HCT116 (cell line): ENCODE measurements at regions not wholly inside any gene's neighbourhood (a gene's known extent, or its start where the extent isn't known, plus 50 kb on each side); places are given as distances from the start of the nearest gene placed in this dataset.

Experiments used
- ATAC-seq: fragments of 200-7000 bp; cut with Tn5 transposase; 2 replicates; pipeline ENCODE4 v1.9.1; 2020; ENCODE audit warnings: mild to moderate bottlenecking, moderate library complexity
- BruUV-seq: library from RNA; stranded (reverse); fragments of 400-500 nt; replicated peaks from 2 replicates; lab custom pipeline; 2021; lab: Mats Ljungman, UMichigan
- CTCF ChIA-PET: fragments of 300-600 bp; sonication (Branson Sonifier 250); formaldehyde crosslinking; loops from one replicate; lab custom pipeline; 2021; ENCODE audit warnings: antibody characterized with exemption; lab: Charles Lee
- POLR2A ChIA-PET: fragments of 300-600, 350-600 bp; sonication (Branson Sonifier 250); formaldehyde crosslinking; loops from one replicate; lab custom pipeline; 2021; ENCODE audit warnings: antibody characterized with exemption; lab: Charles Lee
- RAD21 ChIA-PET, 2 experiments: fragments of 300-600 bp; sonication (Branson Sonifier 250); formaldehyde crosslinking; loops; one replicate each; lab custom pipeline; 2023; ENCODE audit warnings: low total read pairs in 2 of 2; ENCODE audit not compliant: uncharacterized antibody in 2 of 2, unreplicated experiment in 2 of 2, low non-redundant PET in 1 of 2; lab: Charles Lee
- DNase-seq: peaks from one replicate; pipeline ENCODE4 v3.0.0-alpha.2; 2010; ENCODE audit warnings: low read depth, low spot score
- H2AFZ ChIP-seq: fragments of 200-600 bp; shearing (Covaris generic), sonication (generic); 2 replicates; pipeline ENCODE4 v1.6.1; 2017; ENCODE audit warnings: low read depth, mixed run types, mixed read lengths, antibody characterized with exemption, low read length; ENCODE audit not compliant: poor library complexity, severe bottlenecking
- H3K27ac ChIP-seq: 2 replicates; pipeline ENCODE4 v1.5.1; 2012; ENCODE audit warnings: low read depth, low read length
- H3K27me3 ChIP-seq: fragments of 200-600 bp; sonication (generic); 2 replicates; pipeline ENCODE4 v1.6.1; 2016; ENCODE audit warnings: mixed run types, low read length, mixed read lengths; ENCODE audit not compliant: insufficient read depth
- H3K36me3 ChIP-seq, 2 experiments: fragments of 200-500 bp in 1 of 2; fragments of 200-600 bp in 1 of 2; sonication (Bioruptor generic) in 1 of 2; sonication (generic) in 1 of 2; 2 replicates each; pipeline versions ENCODE4 v1.5.1 to v1.6.1; 2014 to 2016; ENCODE audit warnings: low read length in 2 of 2, inconsistent platforms in 1 of 2, mixed read lengths in 1 of 2, mixed run types in 1 of 2; ENCODE audit not compliant: insufficient read depth in 2 of 2, control insufficient read depth in 1 of 2
- H3K4me1 ChIP-seq, 2 experiments: fragments of 200-600 bp in 1 of 2; sonication (generic) in 1 of 2; 2 replicates each; pipeline versions ENCODE4 v1.5.1 to v1.6.1; 2012 to 2017; ENCODE audit warnings: low read length in 2 of 2, inconsistent platforms in 1 of 2, mild to moderate bottlenecking in 1 of 2, mixed read lengths in 1 of 2, mixed run types in 1 of 2, moderate library complexity in 1 of 2; ENCODE audit not compliant: insufficient read depth in 2 of 2, control insufficient read depth in 1 of 2
- H3K4me2 ChIP-seq: fragments of 200-600 bp; sonication (generic); 2 replicates; pipeline ENCODE4 v1.6.1; 2017; ENCODE audit warnings: mixed run types, low read length, mixed read lengths
- H3K4me3 ChIP-seq, 2 experiments: fragments of 200-600 bp in 1 of 2; sonication (generic) in 1 of 2; replicated peaks in 1 of 2; 2 replicates each; pipeline ENCODE4 v1.5.1; 2011 to 2016; ENCODE audit warnings: low read length in 2 of 2, control low read depth in 1 of 2, low read depth in 1 of 2, mild to moderate bottlenecking in 1 of 2, mixed read lengths in 1 of 2, mixed run types in 1 of 2
- H3K79me2 ChIP-seq: fragments of 200-600 bp; sonication (generic); 2 replicates; pipeline ENCODE4 v1.6.1; 2017; ENCODE audit warnings: mild to moderate bottlenecking, mixed run types, low read length, moderate library complexity, mixed read lengths; ENCODE audit not compliant: insufficient read depth
- H3K9ac ChIP-seq: fragments of 200-600 bp; sonication (generic); 2 replicates; pipeline ENCODE4 v1.6.1; 2016; ENCODE audit warnings: low read length, mixed read lengths
- H3K9me2 ChIP-seq: fragments of 200-600 bp; sonication (generic), shearing (Covaris generic); 2 replicates; pipeline ENCODE4 v1.6.1; 2017; ENCODE audit warnings: mixed run types, mild to moderate bottlenecking, moderate library complexity; ENCODE audit not compliant: insufficient read depth
- H3K9me3 ChIP-seq, 2 experiments: fragments of 200-500 bp in 1 of 2; fragments of 200-600 bp in 1 of 2; sonication (Bioruptor generic) in 1 of 2; sonication (generic) in 1 of 2; 2 replicates each; pipeline ENCODE4 v1.6.1; 2014 to 2017; ENCODE audit warnings: low read length in 2 of 2, mixed read lengths in 2 of 2, inconsistent platforms in 1 of 2, low read depth in 1 of 2, mild to moderate bottlenecking in 1 of 2, mixed run types in 1 of 2, moderate library complexity in 1 of 2; ENCODE audit not compliant: control insufficient read depth in 1 of 2, insufficient read depth in 1 of 2
- H4K20me1 ChIP-seq: fragments of 200-600 bp; sonication (generic), shearing (Covaris generic); 2 replicates; pipeline ENCODE4 v1.6.1; 2017; ENCODE audit warnings: mixed run types, mild to moderate bottlenecking, moderate library complexity; ENCODE audit not compliant: insufficient read depth
- CBX3 ChIP-seq: IDR thresholded peaks from 2 replicates; pipeline ENCODE4 v1.6.1; 2012; ENCODE audit warnings: low read depth
- ELF1 ChIP-seq: IDR thresholded peaks from 2 replicates; pipeline ENCODE4 v1.6.1; 2012; ENCODE audit warnings: low read depth, borderline replicate concordance
- EZH2 ChIP-seq: fragments of 200-600 bp; sonication (generic); IDR thresholded peaks from 2 replicates; pipeline ENCODE4 v1.6.1; 2017; ENCODE audit warnings: antibody characterized with exemption, mixed run types
- EZH2phosphoT487 ChIP-seq: fragments of 200-600 bp; IDR thresholded peaks from 2 replicates; pipeline ENCODE4 v1.6.1; 2018; ENCODE audit warnings: antibody characterized with exemption, borderline replicate concordance
- FOSL1 ChIP-seq: IDR thresholded peaks from 2 replicates; pipeline ENCODE4 v1.6.1; 2012; ENCODE audit warnings: low read depth
- JUND ChIP-seq: IDR thresholded peaks from 2 replicates; pipeline ENCODE4 v1.6.1; 2012
- POLR2A ChIP-seq: IDR thresholded peaks from 2 replicates; pipeline ENCODE4 v1.7.0; 2011; ENCODE audit warnings: borderline replicate concordance; ENCODE audit not compliant: insufficient read depth, insufficient read length; ENCODE audit errors: extremely low read depth
- RAD21 ChIP-seq: IDR thresholded peaks from 2 replicates; pipeline ENCODE4 v1.6.1; 2012; ENCODE audit warnings: low read depth, mild to moderate bottlenecking
- SIN3A ChIP-seq: IDR thresholded peaks from 2 replicates; pipeline ENCODE4 v1.6.1; 2012; ENCODE audit warnings: low read depth
- SP1 ChIP-seq: IDR thresholded peaks from 2 replicates; pipeline ENCODE4 v1.6.1; 2012; ENCODE audit warnings: low read depth
- TCF7L2 ChIP-seq: IDR thresholded peaks from 2 replicates; pipeline ENCODE4 v1.7.0; 2011; ENCODE audit warnings: borderline replicate concordance, inconsistent platforms; ENCODE audit not compliant: insufficient read depth, insufficient read length; ENCODE audit errors: extremely low read depth
- ZFX ChIP-seq: fragments of 450-650 bp; IDR thresholded peaks from 2 replicates; pipeline ENCODE4 v1.6.1; 2017
- ZNF274 ChIP-seq: fragments of 200-500 bp; sonication (Bioruptor generic); IDR thresholded peaks from 2 replicates; pipeline ENCODE4 v1.6.1; 2014; ENCODE audit warnings: mild to moderate bottlenecking, low read depth, low read length, inconsistent platforms
- intact Hi-C: fragments of 100-400 bp; cut with micrococcal nuclease; formaldehyde crosslinking; loops from 2 replicates; pipeline ENCODE4 v1.10.0; 2022
- TF ChIP-seq, protein P1 (sequence below): IDR thresholded peaks from 2 replicates; pipeline ENCODE4 v1.6.1; 2012
- TF ChIP-seq, protein P2 (sequence below): IDR thresholded peaks from 2 replicates; pipeline ENCODE4 v1.6.1; 2012
- TF ChIP-seq, protein P3 (sequence below), 3 experiments: fragments of 200-600 bp in 1 of 3; sonication (generic) in 1 of 3; IDR thresholded peaks in 2 of 3; conservative IDR thresholded peaks in 1 of 3; 2 replicates each; pipeline ENCODE4 v1.5.1; 2012 to 2017; ENCODE audit warnings: low read depth in 2 of 3, low read length in 2 of 3, antibody characterized with exemption in 1 of 3, borderline replicate concordance in 1 of 3, control low read depth in 1 of 3, mild to moderate bottlenecking in 1 of 3, mixed read lengths in 1 of 3, mixed run types in 1 of 3, moderate library complexity in 1 of 3; ENCODE audit not compliant: insufficient read depth in 1 of 3

DNA sequence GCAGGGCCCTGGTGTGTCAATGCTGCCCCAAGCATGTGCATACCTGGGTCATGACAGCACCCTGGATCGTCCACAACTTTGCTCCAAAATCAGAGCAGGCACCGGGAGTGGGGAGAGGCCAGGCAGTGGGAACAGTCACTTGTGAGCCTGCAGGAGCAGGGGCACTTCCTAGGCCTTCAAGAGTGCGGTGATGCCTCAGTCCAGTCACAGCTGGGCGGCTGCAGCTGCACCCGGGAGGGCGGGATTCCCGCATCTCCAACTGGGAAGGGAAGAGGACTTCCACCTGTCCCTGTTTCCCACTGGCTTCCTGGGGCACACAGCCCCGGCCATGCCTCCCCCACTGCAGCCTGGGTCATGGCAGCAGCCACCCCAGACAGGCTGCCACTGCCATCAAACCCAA, 191.3 kb upstream of the DEFB112 start:
- no peaks in the 10 kb centered on the region for H3K9me2 ChIP-seq
- TF ChIP-seq ELF1 (no peak), JUND (no peak), RAD21 (no peak), SIN3A (no peak), FOSL1 (no peak), EZH2 (no peak), ZNF274 (no peak), TCF7L2 (no peak), CBX3 (no peak)
- TF ChIP-seq, protein P1, sequence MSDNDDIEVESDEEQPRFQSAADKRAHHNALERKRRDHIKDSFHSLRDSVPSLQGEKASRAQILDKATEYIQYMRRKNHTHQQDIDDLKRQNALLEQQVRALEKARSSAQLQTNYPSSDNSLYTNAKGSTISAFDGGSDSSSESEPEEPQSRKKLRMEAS = no peak
- TF ChIP-seq, protein P2, sequence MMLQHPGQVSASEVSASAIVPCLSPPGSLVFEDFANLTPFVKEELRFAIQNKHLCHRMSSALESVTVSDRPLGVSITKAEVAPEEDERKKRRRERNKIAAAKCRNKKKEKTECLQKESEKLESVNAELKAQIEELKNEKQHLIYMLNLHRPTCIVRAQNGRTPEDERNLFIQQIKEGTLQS = no peak

DNA sequence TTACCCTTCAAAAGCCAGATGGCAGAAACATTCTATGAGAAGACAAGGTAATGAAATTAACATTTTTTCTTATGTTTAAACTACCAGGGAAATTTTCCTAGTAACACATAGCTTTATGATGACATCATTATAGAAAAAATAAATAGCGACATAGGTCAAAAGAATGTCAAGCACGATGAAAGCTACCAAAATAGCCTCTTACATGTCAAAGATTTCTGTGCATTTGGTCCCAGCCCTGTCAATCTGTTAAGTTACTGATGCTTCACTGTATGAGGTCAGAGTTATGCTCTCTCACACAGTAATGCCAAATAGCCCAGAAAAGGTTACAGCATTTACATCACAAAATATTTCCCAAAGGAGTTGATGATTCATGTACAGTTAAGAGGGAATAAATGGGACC, 199.8 kb upstream of the DEFB112 start:
- RAD21 ChIA-PET = no interaction called here
- Histone ChIP-seq H4K20me1 (no peaks in the 10 kb centered on the region), H3K9me2 (no peaks in the 10 kb centered on the region), H3K4me3 (no peak overlapping the region), H3K27me3 (no peaks in the 10 kb centered on the region), H3K4me1 (no peaks in the 10 kb centered on the region), H3K9ac (no peak overlapping the region), H3K79me2 (no peaks in the 10 kb centered on the region), H3K27ac (no peak overlapping the region), H3K4me2 (no peak overlapping the region), H3K36me3 (no peaks in the 10 kb centered on the region), H2AFZ (no peak overlapping the region), H3K9me3 (peaks cover 0 to 7% of the 10 kb centered on the region in 2 experiments; a peak in 2 of 4 replicates)
- ATAC-seq = no peak
- intact Hi-C loops = no loop called here
- no peak for DNase-seq
- BruUV-seq = no TSS peak
- no peak for TF ChIP-seq TCF7L2
- TF ChIP-seq, protein P3, sequence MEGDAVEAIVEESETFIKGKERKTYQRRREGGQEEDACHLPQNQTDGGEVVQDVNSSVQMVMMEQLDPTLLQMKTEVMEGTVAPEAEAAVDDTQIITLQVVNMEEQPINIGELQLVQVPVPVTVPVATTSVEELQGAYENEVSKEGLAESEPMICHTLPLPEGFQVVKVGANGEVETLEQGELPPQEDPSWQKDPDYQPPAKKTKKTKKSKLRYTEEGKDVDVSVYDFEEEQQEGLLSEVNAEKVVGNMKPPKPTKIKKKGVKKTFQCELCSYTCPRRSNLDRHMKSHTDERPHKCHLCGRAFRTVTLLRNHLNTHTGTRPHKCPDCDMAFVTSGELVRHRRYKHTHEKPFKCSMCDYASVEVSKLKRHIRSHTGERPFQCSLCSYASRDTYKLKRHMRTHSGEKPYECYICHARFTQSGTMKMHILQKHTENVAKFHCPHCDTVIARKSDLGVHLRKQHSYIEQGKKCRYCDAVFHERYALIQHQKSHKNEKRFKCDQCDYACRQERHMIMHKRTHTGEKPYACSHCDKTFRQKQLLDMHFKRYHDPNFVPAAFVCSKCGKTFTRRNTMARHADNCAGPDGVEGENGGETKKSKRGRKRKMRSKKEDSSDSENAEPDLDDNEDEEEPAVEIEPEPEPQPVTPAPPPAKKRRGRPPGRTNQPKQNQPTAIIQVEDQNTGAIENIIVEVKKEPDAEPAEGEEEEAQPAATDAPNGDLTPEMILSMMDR (IDR thresholded peaks at IDR 0.05 in 2 of 3, conservative IDR thresholded peaks at IDR 0.05 in 1 of 3; ENCODE audit: borderline replicate concordance in 1 of 3, insufficient read depth in 1 of 3, low read depth in 2 of 3, low read length in 2 of 3) = no peak
- TF ChIP-seq ELF1 = no peak
- TF ChIP-seq ZFX = no peak
- no peak for TF ChIP-seq CBX3
- TF ChIP-seq, protein P2 = no peak
- TF ChIP-seq SP1 = no peak
- no peak for TF ChIP-seq FOSL1
- TF ChIP-seq EZH2phosphoT487 = no peak
- TF ChIP-seq POLR2A = no peak
- POLR2A ChIA-PET = no interaction called here
- CTCF ChIA-PET = no interaction called here

More for the DNA sequence above, 191.3 kb upstream of the DEFB112 start:
- no TSS peak for BruUV-seq
- Histone ChIP-seq H3K4me1 (no peaks in the 10 kb centered on the region), H3K9ac (no peak overlapping the region), H3K4me3 (no peak overlapping the region), H2AFZ (no peak overlapping the region), H4K20me1 (no peaks in the 10 kb centered on the region), H3K27ac (no peak overlapping the region), H3K4me2 (no peak overlapping the region), H3K79me2 (no peaks in the 10 kb centered on the region), H3K27me3 (no peaks in the 10 kb centered on the region), H3K9me3 (peaks cover 0 to 4% of the 10 kb centered on the region in 2 experiments; a peak in 2 of 4 replicates), H3K36me3 (no peaks in the 10 kb centered on the region)
- ATAC-seq (no peak), DNase-seq (no peak)
- intact Hi-C loops = no loop called here
- ChIA-PET CTCF (no interaction called here), RAD21 (no interaction called here), POLR2A (no interaction called here)
